ENCODE measurements at regions not wholly inside any gene's neighbourhood (a gene's known extent, or its start where the extent isn't known, plus 50 kb on each side); places are given as distances from the start of the nearest gene placed in this dataset.
"Not testable (repeated sequence)": the region's sequence is repeated elsewhere in the genome, so short reads cannot be mapped to it uniquely, and the experiment has no call there.

GRCh38 chr17:70934231-70934630 lies 764.9 kb downstream of the KCNJ2 start:
- no peaks in the 10 kb centered on the region for H3K9me3 ChIP-seq (ENCODE audit: control insufficient read depth, low read length)
- no peaks in the 10 kb centered on the region for H3K36me3 ChIP-seq (ENCODE audit: control insufficient read depth, insufficient read depth, low read length)
- H3K27ac ChIP-seq (ENCODE audit: insufficient read depth, low read length, poor library complexity, severe bottlenecking), result no peak overlapping the region
- no peaks in the 10 kb centered on the region for H3K27me3 ChIP-seq (replicated peaks; ENCODE audit: control insufficient read depth, insufficient read depth, low read length, poor library complexity, severe bottlenecking)
- H3K4me3 ChIP-seq (ENCODE audit: insufficient read depth, low read depth, low read length, poor library complexity, severe bottlenecking), result no peak overlapping the region
- no peak for DNase-seq
- H3K4me1 ChIP-seq (ENCODE audit: control insufficient read depth, insufficient read depth, low read length, poor library complexity, severe bottlenecking), result no peaks in the 10 kb centered on the region

- Histone ChIP-seq H3K27me3 (replicated peaks; ENCODE audit: control insufficient read depth, insufficient read depth, low read length, poor library complexity, severe bottlenecking) (no peaks in the 10 kb centered on the region), H3K9me3 (ENCODE audit: control insufficient read depth, low read length) (no peaks in the 10 kb centered on the region), H3K4me1 (ENCODE audit: control insufficient read depth, insufficient read depth, low read length, poor library complexity, severe bottlenecking) (no peaks in the 10 kb centered on the region), H3K36me3 (ENCODE audit: control insufficient read depth, insufficient read depth, low read length) (no peaks in the 10 kb centered on the region), H3K4me3 (ENCODE audit: insufficient read depth, low read depth, low read length, poor library complexity, severe bottlenecking) (no peak overlapping the region), H3K27ac (ENCODE audit: insufficient read depth, low read length, poor library complexity, severe bottlenecking) (no peak overlapping the region)
- no peak for DNase-seq
Measured at GRCh38 chr17:70934835-70935234, 765.5 kb downstream of the KCNJ2 start.

- Histone ChIP-seq H3K4me3 (ENCODE audit: insufficient read depth, low read depth, low read length, poor library complexity, severe bottlenecking) (no peak overlapping the region), H3K27me3 (replicated peaks; ENCODE audit: control insufficient read depth, insufficient read depth, low read length, poor library complexity, severe bottlenecking) (no peaks in the 10 kb centered on the region), H3K27ac (ENCODE audit: insufficient read depth, low read length, poor library complexity, severe bottlenecking) (no peak overlapping the region), H3K4me1 (ENCODE audit: control insufficient read depth, insufficient read depth, low read length, poor library complexity, severe bottlenecking) (no peaks in the 10 kb centered on the region), H3K9me3 (ENCODE audit: control insufficient read depth, low read length) (no peaks in the 10 kb centered on the region), H3K36me3 (ENCODE audit: control insufficient read depth, insufficient read depth, low read length) (no peaks in the 10 kb centered on the region)
- no peak for DNase-seq
Measured at GRCh38 chr17:70936724-70937123, 767.4 kb downstream of the KCNJ2 start.

- DNase-seq, result no peak
- H3K4me3 ChIP-seq (ENCODE audit: insufficient read depth, low read depth, low read length, poor library complexity, severe bottlenecking), result no peak overlapping the region
- H3K9me3 ChIP-seq (ENCODE audit: control insufficient read depth, low read length), result no peaks in the 10 kb centered on the region
- no peak overlapping the region for H3K27ac ChIP-seq (ENCODE audit: insufficient read depth, low read length, poor library complexity, severe bottlenecking)
- H3K36me3 ChIP-seq (ENCODE audit: control insufficient read depth, insufficient read depth, low read length), result no peaks in the 10 kb centered on the region
- no peaks in the 10 kb centered on the region for H3K27me3 ChIP-seq (replicated peaks; ENCODE audit: control insufficient read depth, insufficient read depth, low read length, poor library complexity, severe bottlenecking)
- H3K4me1 ChIP-seq (ENCODE audit: control insufficient read depth, insufficient read depth, low read length, poor library complexity, severe bottlenecking), result no peaks in the 10 kb centered on the region
Measured at GRCh38 chr17:70938336-70938735, 769.0 kb downstream of the KCNJ2 start.

- H3K4me3 ChIP-seq (ENCODE audit: insufficient read depth, low read depth, low read length, poor library complexity, severe bottlenecking), result no peak overlapping the region
- no peaks in the 10 kb centered on the region for H3K4me1 ChIP-seq (ENCODE audit: control insufficient read depth, insufficient read depth, low read length, poor library complexity, severe bottlenecking)
- H3K9me3 ChIP-seq (ENCODE audit: control insufficient read depth, low read length), result no peaks in the 10 kb centered on the region
- no peak overlapping the region for H3K27ac ChIP-seq (ENCODE audit: insufficient read depth, low read length, poor library complexity, severe bottlenecking)
- no peak for DNase-seq
- H3K36me3 ChIP-seq (ENCODE audit: control insufficient read depth, insufficient read depth, low read length), result no peaks in the 10 kb centered on the region
- H3K27me3 ChIP-seq (replicated peaks; ENCODE audit: control insufficient read depth, insufficient read depth, low read length, poor library complexity, severe bottlenecking), result no peaks in the 10 kb centered on the region
Measured at GRCh38 chr17:70945386-70945785, 776.1 kb downstream of the KCNJ2 start.

GRCh38 chr17:70947215-70947614 lies 777.9 kb downstream of the KCNJ2 start:
- DNase-seq, result no peak
- H3K27ac ChIP-seq (ENCODE audit: insufficient read depth, low read length, poor library complexity, severe bottlenecking), result no peak overlapping the region
- H3K4me3 ChIP-seq (ENCODE audit: insufficient read depth, low read depth, low read length, poor library complexity, severe bottlenecking), result no peak overlapping the region
- no peaks in the 10 kb centered on the region for H3K4me1 ChIP-seq (ENCODE audit: control insufficient read depth, insufficient read depth, low read length, poor library complexity, severe bottlenecking)
- H3K9me3 ChIP-seq (ENCODE audit: control insufficient read depth, low read length), result no peaks in the 10 kb centered on the region
- no peaks in the 10 kb centered on the region for H3K27me3 ChIP-seq (replicated peaks; ENCODE audit: control insufficient read depth, insufficient read depth, low read length, poor library complexity, severe bottlenecking)
- no peaks in the 10 kb centered on the region for H3K36me3 ChIP-seq (ENCODE audit: control insufficient read depth, insufficient read depth, low read length)

- DNase-seq, result no peak
- no peaks in the 10 kb centered on the region for H3K27me3 ChIP-seq (replicated peaks; ENCODE audit: control insufficient read depth, insufficient read depth, low read length, poor library complexity, severe bottlenecking)
- H3K4me3 ChIP-seq (ENCODE audit: insufficient read depth, low read depth, low read length, poor library complexity, severe bottlenecking), result no peak overlapping the region
- no peaks in the 10 kb centered on the region for H3K36me3 ChIP-seq (ENCODE audit: control insufficient read depth, insufficient read depth, low read length)
- H3K4me1 ChIP-seq (ENCODE audit: control insufficient read depth, insufficient read depth, low read length, poor library complexity, severe bottlenecking), result no peaks in the 10 kb centered on the region
- H3K9me3 ChIP-seq (ENCODE audit: control insufficient read depth, low read length), result no peaks in the 10 kb centered on the region
- no peak overlapping the region for H3K27ac ChIP-seq (ENCODE audit: insufficient read depth, low read length, poor library complexity, severe bottlenecking)
Measured at GRCh38 chr17:70947636-70948565, 778.6 kb downstream of the KCNJ2 start.

- H3K27me3 ChIP-seq (replicated peaks; ENCODE audit: control insufficient read depth, insufficient read depth, low read length, poor library complexity, severe bottlenecking); DNase-seq; H3K9me3 ChIP-seq (ENCODE audit: control insufficient read depth, low read length); H3K27ac ChIP-seq (ENCODE audit: insufficient read depth, low read length, poor library complexity, severe bottlenecking); H3K36me3 ChIP-seq (ENCODE audit: control insufficient read depth, insufficient read depth, low read length); H3K4me1 ChIP-seq (ENCODE audit: control insufficient read depth, insufficient read depth, low read length, poor library complexity, severe bottlenecking); H3K4me3 ChIP-seq (ENCODE audit: insufficient read depth, low read depth, low read length, poor library complexity, severe bottlenecking): not testable (repeated sequence)
Measured at GRCh38 chr17:70953140-70953539, 783.8 kb downstream of the KCNJ2 start.

- no peak for DNase-seq
- no peaks in the 10 kb centered on the region for H3K9me3 ChIP-seq (ENCODE audit: control insufficient read depth, low read length)
- no peaks in the 10 kb centered on the region for H3K36me3 ChIP-seq (ENCODE audit: control insufficient read depth, insufficient read depth, low read length)
- H3K27ac ChIP-seq (ENCODE audit: insufficient read depth, low read length, poor library complexity, severe bottlenecking), result no peak overlapping the region
- no peaks in the 10 kb centered on the region for H3K27me3 ChIP-seq (replicated peaks; ENCODE audit: control insufficient read depth, insufficient read depth, low read length, poor library complexity, severe bottlenecking)
- H3K4me1 ChIP-seq (ENCODE audit: control insufficient read depth, insufficient read depth, low read length, poor library complexity, severe bottlenecking), result no peaks in the 10 kb centered on the region
- no peak overlapping the region for H3K4me3 ChIP-seq (ENCODE audit: insufficient read depth, low read depth, low read length, poor library complexity, severe bottlenecking)
Measured at GRCh38 chr17:70955441-70955840, 786.1 kb downstream of the KCNJ2 start.

GRCh38 chr17:70956726-70957125 lies 787.4 kb downstream of the KCNJ2 start:
- Histone ChIP-seq H3K36me3 (ENCODE audit: control insufficient read depth, insufficient read depth, low read length) (no peaks in the 10 kb centered on the region), H3K9me3 (ENCODE audit: control insufficient read depth, low read length) (no peaks in the 10 kb centered on the region), H3K27ac (ENCODE audit: insufficient read depth, low read length, poor library complexity, severe bottlenecking) (no peak overlapping the region), H3K27me3 (replicated peaks; ENCODE audit: control insufficient read depth, insufficient read depth, low read length, poor library complexity, severe bottlenecking) (no peaks in the 10 kb centered on the region), H3K4me3 (ENCODE audit: insufficient read depth, low read depth, low read length, poor library complexity, severe bottlenecking) (no peak overlapping the region), H3K4me1 (ENCODE audit: control insufficient read depth, insufficient read depth, low read length, poor library complexity, severe bottlenecking) (no peaks in the 10 kb centered on the region)
- no peak for DNase-seq
